GM12872 (cell line): ENCODE measurements at regions not wholly inside any gene's neighbourhood (a gene's known extent, or its start where the extent isn't known, plus 50 kb on each side); places are given as distances from the start of the nearest gene placed in this dataset.

Experiments
- CTCF ChIP-seq: IDR thresholded peaks from 3 replicates; pipeline ENCODE4 v1.5.1; 2011; ENCODE audit warnings: low read depth, mild to moderate bottlenecking, low read length, moderate library complexity; ENCODE audit not compliant: insufficient read depth

DNA sequence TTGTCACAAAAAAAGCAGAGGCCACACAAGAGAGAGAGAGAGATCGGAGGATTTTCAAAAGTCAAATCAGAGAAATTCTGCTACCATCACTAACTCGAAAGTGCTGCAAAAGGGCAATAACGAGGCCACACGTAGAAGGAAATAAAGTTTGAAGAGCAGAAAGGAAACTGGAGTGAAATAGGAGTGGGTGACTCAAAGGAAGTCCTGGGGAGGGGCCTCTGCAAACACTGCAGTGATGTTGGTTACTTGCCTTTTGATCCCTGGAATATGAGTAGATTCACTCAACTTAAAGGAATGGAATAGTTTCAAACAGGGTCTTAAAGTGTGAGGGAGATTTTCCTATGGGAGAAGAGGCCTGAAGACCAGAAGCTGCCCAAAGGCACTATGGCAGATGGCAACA is 663.4 kb upstream of the LCORL start:
- TF ChIP-seq CTCF = no peak

DNA sequence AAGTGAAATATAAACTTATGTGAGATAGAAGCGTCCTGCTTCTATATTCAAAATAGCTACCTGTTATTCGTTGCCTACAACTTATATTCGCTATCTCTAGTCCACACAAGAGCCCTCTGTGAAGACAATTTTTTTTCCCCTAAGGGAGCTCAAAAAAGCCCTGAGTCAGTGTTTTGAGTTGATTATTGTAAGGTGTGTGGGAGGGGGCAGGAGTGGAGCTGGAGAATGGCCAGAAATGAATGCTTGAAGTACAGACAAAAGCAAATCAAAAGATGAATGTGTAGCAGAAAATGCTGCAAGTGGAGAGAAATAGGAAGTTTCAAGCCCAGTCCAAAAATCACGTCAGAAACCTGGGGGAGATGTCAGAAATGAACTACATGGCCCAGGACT is 655.0 kb upstream of the LCORL start:
- no peak for TF ChIP-seq CTCF

- TF ChIP-seq CTCF = no peak
These were observed 654.3 kb upstream of the LCORL start for GRCh38 chr4:18675586-18676525.

DNA sequence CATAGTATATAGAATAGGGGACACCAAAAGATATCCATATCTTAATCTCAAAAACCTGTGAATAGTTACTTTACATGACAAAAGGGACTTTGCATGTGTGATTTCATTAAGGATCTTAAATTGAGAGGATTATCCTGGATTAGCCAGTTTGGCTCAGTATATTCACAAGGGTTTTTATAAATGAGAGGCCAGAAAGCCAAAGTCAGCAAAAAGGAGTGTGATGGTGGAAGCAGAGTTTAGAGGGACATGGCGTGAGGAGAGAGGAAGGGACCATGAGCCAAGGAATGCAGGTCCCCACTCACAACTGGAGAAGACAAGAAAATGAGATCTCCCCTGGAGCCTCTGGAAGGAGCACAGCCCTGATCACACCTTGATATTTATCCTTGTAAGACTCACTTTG is 648.5 kb upstream of the LCORL start:
- no peak for TF ChIP-seq CTCF

- TF ChIP-seq CTCF = no peak
These were observed 647.8 kb upstream of the LCORL start for GRCh38 chr4:18669390-18669789.

DNA sequence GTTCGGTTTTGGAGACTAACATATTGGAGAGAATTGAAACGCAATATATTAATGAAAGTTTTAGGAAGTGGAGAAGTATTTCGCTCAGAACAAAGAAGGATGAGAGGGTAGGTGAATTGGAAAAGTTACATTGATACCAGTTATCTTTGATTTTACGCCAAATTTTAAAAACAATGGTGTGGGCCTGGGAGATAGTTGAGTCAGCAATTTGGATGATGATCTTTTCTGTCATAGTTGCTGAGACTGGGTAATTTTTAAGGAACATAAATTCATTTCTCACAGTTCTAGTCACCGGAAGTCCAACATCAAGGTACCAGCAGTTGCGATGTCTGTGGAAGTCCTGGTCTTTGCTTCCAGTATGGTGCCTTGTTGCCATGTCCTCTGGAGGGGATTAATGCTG is 644.8 kb upstream of the LCORL start:
- no peak for TF ChIP-seq CTCF

- TF ChIP-seq CTCF = no peak
These were observed 642.6 kb upstream of the LCORL start for GRCh38 chr4:18664171-18664570.
